HG03097 (cell line): ENCODE measurements at regions not wholly inside any gene's neighbourhood (a gene's known extent, or its start where the extent isn't known, plus 50 kb on each side); places are given as distances from the start of the nearest gene placed in this dataset.
"Not testable (repeated sequence)": the region's sequence is repeated elsewhere in the genome, so short reads cannot be mapped to it uniquely, and the experiment has no call there.

Source experiments
- ATAC-seq: cut with Tn5 transposase; IDR thresholded peaks from one replicate; pipeline ENCODE4 v1.9.1; 2021; ENCODE audit not compliant: unreplicated experiment, low FRiP score

DNA sequence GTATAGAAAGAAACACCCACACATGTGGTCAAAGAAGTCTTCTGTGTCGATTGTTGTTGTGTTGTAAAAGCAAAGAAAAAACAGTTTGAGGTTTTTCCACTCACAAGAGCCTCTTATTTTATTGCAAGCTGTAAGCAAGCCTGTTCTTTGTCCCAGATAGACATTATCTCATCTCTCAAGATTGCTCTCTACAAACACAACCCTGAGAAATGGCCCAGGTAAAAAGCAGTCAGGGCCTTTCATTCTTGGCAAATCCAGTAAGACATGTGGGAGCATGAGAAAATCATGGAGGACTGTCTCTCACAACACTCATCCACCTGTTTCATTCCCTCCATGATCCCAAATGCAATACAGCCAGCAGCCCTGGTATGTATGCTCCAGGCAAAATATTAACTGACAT lies 286.6 kb upstream of the POU5F2 start:
- ATAC-seq = no peak

DNA sequence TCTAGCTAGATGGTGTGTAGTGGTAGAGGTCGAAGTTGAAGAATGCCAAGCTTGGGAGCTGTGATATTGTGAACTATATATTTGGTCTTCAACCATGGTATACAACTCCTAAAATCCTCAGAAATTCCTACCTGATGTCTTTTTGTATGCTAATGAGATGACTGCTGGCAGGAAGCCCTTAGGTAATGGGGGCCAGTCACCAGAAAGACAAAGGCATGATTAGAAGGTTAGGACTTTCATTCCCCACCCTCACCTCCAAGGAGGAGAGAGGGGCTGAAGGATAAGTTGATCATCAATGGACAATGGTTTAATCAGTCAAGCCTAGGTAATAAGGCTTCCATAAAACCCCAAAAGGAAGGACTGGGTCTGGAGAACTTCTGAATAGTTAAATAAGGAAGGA lies 285.7 kb upstream of the POU5F2 start:
- ATAC-seq = no peak

DNA sequence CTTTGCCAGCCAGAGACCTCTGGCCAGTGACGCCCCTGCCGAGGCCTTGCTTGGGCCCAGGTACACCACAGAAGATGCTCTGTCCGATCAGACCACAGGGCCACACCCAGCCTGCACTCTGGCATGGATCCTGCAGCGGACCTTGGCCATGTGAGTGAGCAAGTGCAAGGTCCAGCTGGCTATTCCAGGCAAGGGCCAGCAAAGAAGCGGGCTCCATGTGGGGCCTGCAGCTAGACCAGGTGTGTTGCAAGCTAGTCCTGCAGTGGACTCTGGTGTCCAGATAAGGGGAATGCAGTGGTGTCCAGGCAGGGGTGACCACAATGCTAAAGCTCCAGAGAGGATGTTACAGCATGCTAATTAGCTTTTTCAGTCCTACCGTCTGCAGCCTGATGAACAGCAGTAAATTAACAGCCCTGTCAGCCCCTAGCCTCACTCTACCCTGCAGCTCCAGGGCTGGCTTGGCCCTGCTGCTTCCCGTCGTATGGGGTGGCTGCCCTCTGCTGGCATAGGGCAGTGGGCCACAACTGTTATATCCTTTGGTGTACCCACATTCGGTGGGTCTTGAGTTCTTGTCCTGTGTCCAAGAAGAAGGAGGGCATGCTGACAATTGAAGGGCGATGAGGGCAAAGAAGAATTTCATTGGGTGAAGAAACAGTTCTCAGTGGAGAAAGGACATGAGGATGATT lies 284.5 kb upstream of the POU5F2 start:
- no peak for ATAC-seq

DNA sequence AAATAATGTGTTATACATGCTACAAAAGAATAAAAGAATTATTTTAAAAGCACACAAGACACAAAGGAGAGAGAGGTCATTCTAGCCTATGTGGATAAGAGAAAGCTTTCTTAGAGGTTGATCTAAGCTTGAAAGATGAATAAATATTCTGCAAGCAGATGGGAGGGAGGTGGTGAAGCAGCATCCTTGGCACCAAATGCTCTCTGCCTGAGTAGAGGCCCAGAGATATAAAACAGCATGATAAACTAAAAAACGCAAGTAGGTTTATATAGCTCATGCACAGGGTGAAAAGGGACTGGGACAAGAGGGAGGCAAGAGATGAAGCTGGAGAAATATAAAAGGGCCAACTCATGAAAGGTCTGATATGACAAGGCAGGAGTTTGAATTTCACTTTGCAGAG lies 283.2 kb upstream of the POU5F2 start:
- ATAC-seq = no peak

DNA sequence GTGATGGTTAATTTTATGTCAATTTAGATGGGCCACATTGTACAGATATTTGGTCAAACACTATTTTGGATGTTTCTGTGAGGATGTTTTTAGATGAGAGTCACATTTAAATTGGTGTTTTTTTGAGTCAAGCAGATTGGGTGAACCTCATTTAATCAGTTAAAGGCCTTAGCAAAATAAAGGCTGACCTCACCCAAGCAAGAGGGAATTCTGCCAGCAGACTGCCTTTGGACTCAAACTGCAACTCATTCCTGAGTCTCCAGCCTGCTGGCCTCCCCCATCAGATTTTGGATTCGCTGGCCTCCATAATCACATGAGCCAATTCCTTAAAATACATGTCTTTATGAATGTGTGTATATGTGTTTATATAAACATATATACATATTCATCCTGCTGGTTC lies 282.7 kb upstream of the POU5F2 start:
- ATAC-seq = no peak

DNA sequence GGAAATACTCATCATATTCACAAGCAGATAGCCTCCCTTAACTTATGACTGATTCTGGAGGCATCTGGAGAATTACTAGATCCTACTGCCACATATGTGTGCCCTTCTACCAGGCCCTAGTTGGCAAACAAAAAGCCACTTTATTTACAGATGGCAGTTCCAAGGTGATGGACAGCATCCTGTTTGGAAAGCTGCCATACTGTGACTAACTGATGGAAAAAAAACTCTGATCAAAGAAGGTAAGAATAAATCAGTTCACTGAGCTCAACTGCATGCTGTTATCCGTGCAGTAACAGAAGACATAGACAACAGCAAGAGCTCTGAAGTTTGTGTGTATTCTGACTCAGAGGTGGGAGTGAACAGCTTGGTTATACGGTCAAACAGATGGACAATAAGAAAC lies 279.8 kb upstream of the POU5F2 start:
- ATAC-seq = no peak

DNA sequence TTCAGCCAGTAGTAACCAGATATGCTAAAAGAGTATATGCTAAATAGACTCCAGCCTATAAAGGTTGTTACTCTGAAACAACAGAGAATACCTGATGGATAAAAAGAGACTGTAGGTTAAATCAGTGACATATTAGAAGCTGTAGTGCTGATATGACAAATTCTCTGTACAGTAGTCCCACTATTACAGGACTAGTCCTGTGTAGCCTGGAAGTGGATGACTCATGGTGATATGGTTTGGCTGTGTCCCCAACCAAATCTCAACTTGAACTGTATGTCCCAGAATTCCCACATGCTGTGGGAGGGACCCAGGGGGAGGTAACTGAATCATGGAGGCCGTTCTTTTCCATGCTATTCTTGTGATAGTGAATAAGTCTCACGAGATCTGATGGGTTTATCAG lies 276.2 kb upstream of the POU5F2 start:
- ATAC-seq = no peak

DNA sequence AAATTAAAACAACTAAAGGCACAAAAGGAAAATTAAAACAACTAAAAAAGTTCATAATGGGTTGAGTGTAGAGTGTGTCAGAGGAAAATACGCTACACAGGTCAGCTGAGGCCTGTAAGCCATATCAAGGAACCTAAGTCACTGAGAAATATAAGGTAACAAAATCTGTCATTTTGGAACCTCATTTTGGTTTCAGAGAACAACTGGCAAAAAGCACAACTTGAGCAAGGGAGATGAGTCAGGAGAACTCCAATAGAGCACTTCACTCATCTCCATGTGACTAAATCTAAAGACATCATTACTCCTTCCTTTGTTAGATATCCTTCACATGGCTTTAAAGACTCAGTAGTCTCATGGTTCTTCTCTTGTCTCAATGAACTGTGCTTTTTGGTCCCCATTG lies 269.4 kb upstream of the POU5F2 start:
- no peak for ATAC-seq

DNA sequence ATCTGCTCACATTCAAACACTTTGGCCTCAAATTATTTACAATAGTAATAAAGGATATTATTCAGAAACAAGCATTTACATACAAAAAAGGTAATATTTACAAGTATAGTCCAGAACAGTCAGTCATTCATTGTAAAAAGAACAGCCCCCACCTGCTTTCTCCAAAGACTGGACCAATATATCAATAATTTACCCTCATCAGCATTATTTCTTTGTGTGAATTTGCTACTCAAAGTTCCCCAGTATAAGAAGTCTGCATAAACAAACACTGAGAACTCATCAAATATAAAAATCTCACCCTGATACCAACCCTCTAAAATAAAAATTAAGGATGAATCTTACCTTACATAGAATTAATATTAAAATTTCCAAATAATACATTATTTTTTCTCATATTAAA lies 267.8 kb upstream of the POU5F2 start:
- no peak for ATAC-seq

DNA sequence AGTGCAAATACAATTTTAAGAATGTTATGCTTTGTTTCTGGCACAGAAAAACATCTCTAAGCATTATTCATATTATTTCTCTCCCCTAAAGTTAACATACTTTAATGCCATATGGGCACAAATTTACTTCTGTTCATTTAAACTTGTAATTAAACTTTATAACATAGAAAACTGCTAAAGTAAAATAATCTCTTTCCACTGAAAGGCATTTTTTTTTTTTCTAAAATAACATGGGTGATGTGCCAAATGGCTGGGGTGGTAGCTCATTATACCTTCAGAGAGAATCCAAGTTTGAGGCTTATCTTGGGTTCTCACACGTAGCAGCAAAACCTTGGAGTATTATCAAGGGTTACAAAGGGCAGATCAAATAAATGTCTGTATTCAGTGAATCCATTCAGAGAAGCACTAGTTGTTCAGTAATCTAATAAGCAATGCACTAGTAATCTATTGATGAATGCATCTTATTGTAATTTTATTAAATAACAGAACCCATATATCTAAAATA lies 257.6 kb upstream of the POU5F2 start:
- ATAC-seq = no peak

DNA sequence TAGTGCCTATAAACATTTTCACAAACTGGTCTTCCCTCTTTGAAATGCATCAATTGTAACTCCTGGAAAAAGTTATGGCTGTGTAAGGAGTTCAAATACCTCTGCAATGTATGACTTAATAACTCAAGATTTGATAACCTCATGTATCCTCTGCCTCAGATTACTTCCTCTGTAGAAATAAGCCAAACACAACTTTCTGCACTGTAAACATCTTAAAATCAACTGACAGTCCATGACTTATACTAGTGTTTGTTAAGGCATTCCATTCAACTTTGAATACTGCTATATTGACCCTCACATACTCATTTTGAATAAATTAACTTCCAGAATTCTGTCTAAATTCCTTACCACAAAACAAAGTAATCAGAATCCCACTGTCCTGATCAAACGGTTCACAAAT lies 256.2 kb upstream of the POU5F2 start:
- no peak for ATAC-seq

DNA sequence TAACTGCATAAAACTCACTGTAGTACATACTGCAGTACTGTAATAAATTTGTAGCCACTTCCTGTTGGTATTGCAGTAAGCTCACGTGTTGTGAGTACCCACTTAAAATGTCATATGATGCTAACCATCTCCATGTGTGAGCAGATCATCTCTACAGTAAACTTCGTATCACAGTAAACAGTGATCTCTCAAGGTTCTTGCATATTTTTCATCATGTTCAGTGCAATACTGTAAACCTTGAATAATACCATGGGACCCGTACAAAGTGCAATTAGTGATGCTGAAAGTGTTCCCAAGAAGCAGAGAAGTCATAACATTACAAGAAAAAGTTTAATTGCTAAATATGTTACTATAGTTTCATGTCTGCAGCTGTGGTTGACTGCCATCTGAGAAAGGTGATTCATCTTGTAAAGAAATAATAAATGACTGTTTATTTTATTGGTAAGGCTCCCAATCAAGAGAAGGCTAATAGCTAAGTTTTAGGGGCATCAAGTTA lies 253.8 kb upstream of the POU5F2 start:
- ATAC-seq = peak; percentile 45

DNA sequence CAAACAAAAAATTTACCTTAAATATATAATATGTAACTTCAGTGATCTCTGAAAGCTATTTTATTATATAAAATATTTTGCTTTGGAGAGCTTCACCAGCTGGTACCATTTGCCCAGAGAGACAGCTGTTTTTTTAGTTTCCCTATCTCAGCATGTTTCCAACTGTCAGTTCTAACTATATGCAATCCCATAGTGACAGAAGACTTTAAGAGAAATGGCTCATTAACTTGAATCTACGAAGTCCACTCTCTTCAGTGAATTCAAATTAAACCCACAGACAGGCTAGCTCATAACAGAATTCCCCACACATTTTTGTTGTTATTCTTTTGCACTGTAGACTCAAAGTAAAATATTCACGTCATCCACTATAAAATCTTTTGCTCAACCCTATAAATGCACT lies 251.8 kb upstream of the POU5F2 start:
- no peak for ATAC-seq

DNA sequence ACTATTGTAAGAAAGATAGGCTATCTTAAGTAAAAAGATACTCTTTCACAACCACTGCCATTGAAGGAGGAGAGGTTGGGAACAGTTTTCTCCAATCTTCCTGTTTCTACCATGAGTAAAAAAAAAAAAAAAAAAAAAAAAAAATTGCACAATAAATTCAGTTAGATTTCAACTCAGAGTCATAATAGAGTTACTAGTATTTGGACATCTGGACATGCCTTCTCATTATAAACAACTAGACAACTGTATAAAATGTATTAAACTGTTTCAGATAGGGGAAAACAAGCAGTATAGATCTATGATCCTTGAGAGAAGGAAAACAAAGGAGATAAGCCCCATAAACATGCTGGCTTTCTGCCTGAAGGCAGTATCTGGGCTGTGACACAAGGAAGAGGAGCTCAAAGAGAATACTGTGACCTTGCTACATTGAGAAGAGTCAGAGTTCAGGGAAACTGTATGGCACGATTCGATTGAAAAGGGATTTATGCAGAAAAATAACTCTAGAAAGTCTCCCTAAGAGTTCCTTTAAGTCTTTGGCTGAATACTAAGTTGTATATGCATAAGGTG lies 249.2 kb upstream of the POU5F2 start:
- ATAC-seq = no peak

DNA sequence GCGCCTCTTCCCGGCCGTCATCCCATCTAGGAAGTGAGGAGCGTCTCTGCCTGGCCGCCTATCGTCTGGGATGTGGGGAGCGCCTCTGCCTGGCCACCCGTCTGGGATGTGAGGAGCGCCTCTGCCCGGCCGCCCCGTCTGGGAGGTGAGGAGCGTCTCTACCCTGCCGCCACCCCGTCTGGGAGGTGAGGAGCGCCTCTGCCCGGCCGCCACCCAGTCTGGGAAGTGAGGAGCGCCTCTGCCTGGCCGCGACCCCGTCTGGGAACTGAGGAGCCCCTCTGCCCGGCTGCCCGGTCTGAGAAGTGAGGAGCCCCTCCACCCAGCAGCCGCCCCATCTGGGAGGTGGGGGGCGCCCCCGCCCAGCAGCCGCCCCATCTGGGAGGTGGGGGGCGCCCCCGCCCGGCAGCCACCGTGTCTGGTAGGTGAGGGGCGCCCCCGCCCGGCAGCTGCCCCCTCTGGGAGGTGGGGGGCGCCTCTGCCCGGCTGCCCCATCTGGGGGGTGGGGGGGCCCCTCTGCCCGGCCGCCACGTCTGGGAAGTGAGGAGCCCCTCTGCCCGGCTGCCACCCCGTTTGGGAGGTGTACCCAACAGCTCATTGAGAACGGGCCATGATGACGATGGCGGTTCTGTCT lies 244.7 kb upstream of the POU5F2 start:
- ATAC-seq = not testable (repeated sequence)

DNA sequence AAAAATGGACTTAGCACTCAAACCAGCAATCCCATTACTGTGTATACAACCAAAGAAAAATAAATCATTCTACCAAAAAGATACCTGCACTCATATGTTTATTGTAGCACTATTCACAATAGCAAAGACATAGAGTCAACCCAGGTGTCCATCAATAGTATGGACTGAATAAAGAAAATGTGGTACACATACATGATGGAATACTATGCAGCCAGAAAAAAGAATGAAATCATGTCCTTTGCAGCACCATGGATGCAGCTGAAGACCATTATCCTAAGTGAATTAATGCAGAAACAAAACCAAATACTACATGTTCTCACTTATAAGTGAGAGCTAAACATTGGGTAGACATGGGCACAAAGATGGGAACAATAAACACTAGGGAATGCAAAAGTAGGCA lies 236.8 kb upstream of the POU5F2 start:
- no peak for ATAC-seq

DNA sequence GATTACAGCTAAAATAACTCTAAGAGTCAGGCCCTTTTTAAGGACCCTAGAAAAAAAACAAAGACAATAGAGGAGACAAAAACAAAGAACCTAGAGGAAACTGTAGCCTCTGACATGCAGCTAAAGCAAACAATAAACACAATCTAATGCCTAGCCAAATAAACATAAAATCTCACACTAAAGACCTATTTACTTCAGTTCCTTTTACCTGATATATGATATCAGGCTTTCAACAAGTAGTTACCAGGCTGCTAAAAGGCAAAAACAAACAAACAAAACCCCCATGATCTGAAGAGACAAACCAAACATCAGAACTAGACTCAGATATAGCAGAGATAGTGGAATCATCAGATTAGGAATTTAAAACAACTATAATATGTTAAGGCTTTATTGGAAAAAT lies 226.5 kb upstream of the POU5F2 start:
- no peak for ATAC-seq

DNA sequence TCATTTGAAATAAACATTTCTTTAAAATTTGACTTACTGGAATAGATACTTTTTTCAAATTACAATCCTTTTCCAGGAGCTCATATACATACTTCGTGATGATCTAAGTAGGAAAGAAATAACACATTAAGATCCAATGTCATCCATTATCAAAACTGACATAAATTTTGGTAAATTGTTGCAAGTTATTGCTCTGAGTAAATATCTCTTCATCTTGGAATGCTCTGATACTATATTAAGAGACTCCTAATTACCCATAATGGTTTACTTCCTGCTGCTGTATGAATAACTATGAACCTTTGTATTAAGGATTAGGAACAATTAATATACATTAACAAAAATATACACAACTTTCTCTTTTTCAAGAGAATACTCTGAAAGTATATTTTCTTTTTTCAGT lies 223.0 kb upstream of the POU5F2 start:
- no peak for ATAC-seq

DNA sequence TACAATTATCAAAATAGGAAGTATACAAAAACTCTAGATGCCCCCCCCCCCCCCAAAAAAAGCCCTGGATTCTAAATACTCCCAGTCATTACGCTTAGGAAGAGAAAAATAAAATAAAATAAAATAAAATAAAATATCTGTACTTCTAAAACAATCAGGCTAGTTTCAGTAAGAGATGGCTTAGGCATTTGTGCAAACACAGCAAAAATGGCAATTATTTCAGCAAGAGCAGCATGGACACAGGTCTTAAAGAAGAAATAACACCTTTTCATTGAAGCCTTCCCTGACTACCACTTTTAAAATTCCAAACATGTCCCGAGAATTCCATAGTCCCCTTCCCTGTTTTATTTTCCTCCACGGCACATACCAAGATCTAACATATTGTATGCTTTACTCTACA lies 218.6 kb upstream of the POU5F2 start:
- ATAC-seq = no peak

DNA sequence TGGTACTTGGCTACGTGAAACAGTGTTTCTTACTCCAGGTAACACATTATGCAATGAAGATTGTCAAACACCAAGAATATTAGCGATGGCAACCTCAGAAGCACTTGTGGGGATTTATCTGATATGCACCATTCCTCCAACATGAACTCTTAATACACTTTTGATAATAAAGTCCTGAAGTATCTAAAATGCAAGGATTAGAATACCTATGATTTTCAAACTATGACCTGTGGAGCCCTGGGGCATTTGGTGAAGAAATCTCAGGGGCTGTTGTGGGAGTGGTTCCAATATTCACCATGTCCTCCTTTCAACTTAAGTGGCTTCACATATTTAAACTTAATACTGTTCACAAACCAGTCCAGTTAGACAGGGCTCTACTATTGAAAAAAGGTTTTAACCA lies 214.6 kb upstream of the POU5F2 start:
- ATAC-seq = no peak

DNA sequence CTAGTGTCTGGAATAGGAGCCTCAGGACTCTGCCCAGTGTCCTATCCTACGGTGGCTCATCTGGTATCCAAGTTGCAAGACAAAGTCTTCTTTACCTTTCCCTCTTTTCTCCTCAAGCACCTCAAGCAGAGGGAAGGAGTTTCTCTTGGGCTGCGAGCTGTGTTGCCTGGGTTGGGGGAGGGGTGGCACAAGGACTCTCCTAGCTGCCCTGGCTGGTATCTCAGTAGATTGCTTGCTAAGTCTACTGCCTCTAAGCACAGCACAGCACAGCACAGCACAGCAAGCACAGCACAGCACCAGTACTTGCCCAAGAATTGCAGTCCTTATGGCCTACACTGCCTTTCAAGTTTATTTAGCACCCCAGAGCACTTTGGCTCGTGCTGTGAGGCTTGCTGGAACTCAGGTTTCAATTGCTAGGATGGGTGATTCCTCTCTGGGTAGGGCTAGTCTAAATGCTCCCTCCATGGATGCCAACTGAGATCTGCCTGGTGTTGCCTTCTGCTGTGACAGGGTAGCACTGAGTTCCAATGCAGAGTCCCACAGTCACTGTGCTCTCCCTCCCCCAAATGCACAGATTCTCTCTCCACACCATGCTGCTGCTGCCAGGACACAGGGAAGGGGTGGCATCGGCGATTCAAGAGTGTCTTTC lies 213.1 kb upstream of the POU5F2 start:
- ATAC-seq = no peak

DNA sequence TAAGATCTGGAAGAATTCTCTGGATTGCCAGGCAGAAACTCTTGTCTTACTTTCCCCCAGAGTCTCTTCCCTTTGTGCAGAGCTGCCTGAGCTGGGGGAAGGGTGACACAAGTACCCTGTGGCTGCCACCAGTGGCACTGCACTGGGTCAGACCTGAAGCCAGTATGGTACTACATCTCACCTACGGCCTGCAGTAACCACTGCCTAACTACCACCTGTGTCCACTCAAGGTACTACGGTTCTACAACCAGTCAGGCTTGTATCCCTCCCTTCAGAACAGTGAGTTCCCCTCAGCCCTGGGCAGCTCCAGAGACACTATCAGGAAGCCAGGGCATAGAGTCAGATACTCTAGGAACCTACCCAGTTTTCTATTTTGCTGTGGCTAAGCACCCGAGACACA lies 212.0 kb upstream of the POU5F2 start:
- no peak for ATAC-seq
